HG02678 (cell line): ENCODE measurements at regions not wholly inside any gene's neighbourhood (a gene's known extent, or its start where the extent isn't known, plus 50 kb on each side); places are given as distances from the start of the nearest gene placed in this dataset.

ENCODE experiments used
- ATAC-seq: cut with Tn5 transposase; IDR thresholded peaks from one replicate; pipeline ENCODE4 v1.9.1; 2021; ENCODE audit warnings: mild to moderate bottlenecking, moderate library complexity; ENCODE audit not compliant: unreplicated experiment

DNA sequence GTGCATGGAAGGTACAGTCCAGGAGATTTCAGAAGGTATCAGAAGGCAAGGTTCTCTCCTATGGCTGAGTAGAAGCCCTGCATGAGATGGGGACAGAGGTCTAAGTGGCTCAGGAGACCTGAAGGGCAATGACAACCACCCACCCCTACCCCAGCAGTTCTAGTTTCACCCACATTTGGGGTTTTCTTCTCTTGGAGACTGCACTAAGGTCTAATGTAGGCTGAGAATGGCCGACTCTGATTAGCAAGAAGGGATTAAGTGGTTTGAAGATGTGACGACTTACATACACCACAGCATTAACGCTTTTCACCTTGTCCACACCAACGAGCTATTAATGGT, 71.7 kb upstream of the SOX5 start:
- no peak for ATAC-seq

DNA sequence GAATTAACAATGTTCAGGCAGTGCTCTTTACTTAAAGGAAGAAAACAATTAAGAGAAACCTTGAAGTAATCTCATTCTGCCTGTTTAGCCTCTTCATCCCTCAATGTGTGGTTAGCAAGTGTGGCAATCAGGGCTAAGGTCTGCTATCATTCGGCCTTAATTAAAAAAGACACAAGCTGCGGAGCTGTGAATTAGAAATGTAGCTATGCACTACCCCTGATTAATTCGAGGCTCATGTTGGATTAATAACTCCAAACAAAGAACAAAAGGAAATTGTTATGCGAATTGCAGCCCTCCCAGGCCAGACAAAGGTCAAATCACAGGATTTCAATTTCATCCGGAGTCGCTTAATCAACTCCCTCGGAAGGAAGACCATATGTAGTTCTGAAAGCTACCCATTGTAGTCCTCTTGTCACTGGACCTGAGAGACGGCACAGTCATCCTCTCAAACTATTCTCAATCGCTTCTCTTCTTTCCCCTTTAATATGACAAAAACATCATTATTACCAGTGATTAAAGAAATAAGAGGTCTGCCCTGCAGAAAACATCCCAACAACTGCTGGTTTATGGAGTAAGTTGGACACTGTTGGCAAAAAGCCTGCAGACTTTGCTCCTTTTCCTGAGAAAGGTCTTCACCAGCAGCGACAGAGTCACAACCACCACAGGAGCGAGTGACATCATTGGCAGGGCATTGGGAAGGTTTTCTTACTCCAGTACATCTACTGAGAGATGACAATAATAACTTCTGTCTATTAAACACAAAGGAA, 71.1 kb upstream of the SOX5 start:
- ATAC-seq = no peak

DNA sequence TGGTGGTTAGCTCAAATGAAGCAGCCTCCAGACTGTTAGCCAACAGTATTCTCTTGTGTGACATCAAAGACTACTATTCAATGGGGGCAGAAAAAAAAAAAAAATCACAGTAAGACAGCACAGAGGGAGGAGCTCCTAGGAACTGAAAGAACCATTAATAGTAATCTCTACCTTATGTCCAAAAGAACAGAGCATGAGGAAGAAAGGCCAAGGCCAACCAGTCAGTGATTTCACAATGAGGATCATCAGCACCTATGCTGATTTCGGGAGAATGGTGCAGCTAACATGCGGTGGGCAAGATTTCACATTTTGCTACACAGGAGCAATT, 66.3 kb upstream of the SOX5 start:
- ATAC-seq = no peak

DNA sequence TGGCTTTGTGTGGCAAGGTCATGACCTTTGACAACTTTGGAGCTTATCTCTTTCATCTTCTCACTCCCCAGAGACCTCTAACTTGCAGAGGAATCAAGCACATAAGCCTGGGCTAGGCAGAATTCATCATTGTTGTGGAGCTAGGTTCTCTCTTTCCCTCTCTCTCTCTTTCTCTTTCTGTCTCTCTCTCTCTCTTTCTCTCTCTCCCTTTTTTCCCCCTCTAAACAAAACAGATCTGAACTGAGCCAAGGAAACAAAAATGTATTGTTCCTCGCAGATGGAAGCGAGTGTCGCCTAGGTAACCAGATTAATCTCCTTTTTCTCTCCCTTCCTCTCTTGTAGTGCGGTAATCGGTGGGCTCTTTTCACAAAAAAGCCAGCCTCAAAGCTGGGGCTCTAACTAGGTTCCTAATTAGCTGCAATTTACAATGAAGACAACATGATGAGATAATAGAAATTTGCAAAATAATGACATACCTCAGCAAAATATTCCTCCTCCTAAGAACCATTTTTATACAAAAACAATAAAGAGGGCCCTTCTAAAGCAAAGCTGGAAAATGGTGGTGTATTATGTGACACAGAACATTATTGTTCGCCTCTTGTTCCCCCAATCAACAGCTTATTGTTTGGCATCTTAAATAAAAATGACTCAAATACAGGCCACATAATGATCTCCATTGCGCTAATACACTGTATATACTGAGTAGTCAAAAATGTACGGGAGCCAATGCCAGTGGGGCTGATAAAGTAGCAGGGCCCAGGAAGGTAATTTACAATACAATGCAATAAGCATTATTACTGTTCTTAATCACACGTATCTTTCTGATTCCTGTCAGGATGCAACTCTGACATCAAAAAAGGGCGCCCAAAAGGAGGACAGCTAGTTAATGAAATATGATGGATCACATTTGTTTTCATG, 65.7 kb upstream of the SOX5 start:
- no peak for ATAC-seq

DNA sequence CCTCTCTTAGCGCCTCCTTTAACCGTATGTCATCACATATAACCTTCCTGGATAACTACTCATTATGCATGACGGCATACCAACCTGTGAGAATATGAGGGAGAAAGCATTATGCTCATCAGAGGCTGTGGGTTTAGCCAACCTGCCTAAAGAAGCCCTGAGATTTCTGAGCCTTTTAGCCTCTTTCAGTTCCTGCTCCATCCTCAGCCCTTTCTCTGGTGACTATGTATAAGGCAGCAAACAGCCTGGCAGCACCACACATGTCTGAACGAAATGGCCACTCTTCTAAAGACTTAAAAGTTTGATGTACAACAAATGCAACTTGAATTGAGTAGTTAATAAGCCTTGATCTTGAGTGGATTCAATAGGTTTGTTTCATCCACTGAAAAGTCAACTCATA, 64.8 kb upstream of the SOX5 start:
- ATAC-seq = no peak

DNA sequence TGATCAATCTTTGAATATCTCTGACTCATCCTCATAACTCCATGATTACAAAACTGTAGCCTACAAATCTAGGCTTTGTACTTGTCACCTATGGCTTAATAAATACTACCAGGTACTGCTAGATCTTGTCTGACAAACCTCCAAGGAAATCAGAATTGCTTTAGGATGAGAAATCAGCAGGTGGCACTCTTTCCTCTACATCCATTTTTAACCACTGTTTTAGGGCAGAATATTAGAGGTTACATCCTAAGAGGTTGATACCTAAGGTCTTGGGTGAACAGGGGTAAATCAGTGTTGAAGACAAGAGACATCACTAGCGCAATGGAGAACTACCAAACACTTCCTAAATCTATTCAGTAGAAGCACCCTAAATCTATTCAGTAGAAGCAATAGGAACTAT, 63.1 kb upstream of the SOX5 start:
- ATAC-seq = no peak

DNA sequence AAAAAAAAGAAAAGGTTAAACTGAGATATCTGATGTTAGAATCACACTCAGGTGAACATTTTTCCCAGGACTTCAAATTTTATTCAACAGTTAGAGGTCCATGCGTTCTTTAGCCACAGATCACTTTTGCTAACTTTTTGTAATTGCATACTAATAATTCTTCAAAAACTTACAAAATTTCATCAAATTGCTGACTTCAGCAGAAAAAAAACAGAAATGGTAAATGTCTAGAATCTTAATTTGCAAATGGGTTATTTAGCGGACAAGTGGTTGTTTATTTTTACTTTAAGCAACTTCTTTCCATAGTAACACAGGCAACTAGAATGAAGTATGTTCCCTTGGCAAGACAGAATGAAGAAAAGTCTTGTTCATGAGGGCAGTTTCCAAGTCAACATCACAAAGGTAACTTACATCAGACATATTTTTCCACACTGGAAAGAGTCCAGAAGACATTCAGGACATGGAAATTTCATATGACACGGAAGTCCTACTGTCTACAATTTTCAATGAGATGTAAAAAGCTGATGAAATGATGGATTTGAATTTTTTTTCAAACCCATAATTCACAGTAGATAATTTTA, 62.5 kb upstream of the SOX5 start:
- no peak for ATAC-seq

DNA sequence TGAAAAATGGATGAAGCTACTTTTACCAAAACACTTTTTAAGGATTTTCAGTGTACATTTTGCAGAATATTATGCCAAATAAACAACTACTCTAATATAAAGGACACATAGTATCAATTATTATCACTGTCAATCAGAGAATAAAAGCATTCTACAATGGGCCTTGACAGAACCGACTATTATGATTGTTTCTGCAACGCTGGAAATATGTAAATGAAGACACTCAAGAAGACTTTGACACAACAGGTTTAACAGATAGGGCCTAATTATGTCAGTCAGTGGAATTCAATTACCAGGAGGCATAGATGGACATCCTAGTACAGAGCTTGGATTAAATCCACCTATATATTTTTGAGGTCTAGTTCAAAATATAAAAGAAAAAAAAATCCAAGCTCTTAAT, 58.7 kb upstream of the SOX5 start:
- ATAC-seq = no peak
